Mesothelial cell of epicardium (in vitro differentiated cells): ENCODE measurements at regions not wholly inside any gene's neighbourhood (a gene's known extent, or its start where the extent isn't known, plus 50 kb on each side); places are given as distances from the start of the nearest gene placed in this dataset.

ENCODE experiments used
- DNase-seq, 2 experiments: peaks; one replicate each; pipeline ENCODE4 v3.0.0; 2021; ENCODE audit warnings: low spot score in 2 of 2; ENCODE audit not compliant: unreplicated experiment in 2 of 2
- H3K27ac Mint-ChIP-seq: 2 replicates; pipeline ENCODE4 v1.8.0; 2021; ENCODE audit warnings: mixed read lengths
- H3K27me3 Mint-ChIP-seq: 2 replicates; pipeline ENCODE4 v1.8.0; 2021; ENCODE audit warnings: low read depth, mixed read lengths
- H3K36me3 Mint-ChIP-seq: 2 replicates; pipeline ENCODE4 v1.8.0; 2021; ENCODE audit warnings: mixed read lengths
- H3K4me1 Mint-ChIP-seq: 2 replicates; pipeline ENCODE4 v1.8.0; 2021; ENCODE audit warnings: mixed read lengths
- H3K4me3 Mint-ChIP-seq: 2 replicates; pipeline ENCODE4 v1.8.0; 2021; ENCODE audit warnings: mild to moderate bottlenecking, moderate library complexity, mixed read lengths
- H3K9me3 Mint-ChIP-seq: 2 replicates; pipeline ENCODE4 v1.8.0; 2021; ENCODE audit warnings: mixed read lengths
- TF ChIP-seq, protein P1 (sequence below): fragments of 200-600 bp; sonication (generic); IDR thresholded peaks from one replicate; pipeline ENCODE4 v1.5.0; 2021; ENCODE audit warnings: antibody characterized with exemption; ENCODE audit not compliant: unreplicated experiment

- H3K27me3 Mint-ChIP-seq, result peaks cover 52% of the 10 kb centered on the region
- H3K4me1 Mint-ChIP-seq, result peaks cover 5% of the 10 kb centered on the region
- peaks cover 5% of the 10 kb centered on the region for H3K9me3 Mint-ChIP-seq
- TF ChIP-seq, protein P1, sequence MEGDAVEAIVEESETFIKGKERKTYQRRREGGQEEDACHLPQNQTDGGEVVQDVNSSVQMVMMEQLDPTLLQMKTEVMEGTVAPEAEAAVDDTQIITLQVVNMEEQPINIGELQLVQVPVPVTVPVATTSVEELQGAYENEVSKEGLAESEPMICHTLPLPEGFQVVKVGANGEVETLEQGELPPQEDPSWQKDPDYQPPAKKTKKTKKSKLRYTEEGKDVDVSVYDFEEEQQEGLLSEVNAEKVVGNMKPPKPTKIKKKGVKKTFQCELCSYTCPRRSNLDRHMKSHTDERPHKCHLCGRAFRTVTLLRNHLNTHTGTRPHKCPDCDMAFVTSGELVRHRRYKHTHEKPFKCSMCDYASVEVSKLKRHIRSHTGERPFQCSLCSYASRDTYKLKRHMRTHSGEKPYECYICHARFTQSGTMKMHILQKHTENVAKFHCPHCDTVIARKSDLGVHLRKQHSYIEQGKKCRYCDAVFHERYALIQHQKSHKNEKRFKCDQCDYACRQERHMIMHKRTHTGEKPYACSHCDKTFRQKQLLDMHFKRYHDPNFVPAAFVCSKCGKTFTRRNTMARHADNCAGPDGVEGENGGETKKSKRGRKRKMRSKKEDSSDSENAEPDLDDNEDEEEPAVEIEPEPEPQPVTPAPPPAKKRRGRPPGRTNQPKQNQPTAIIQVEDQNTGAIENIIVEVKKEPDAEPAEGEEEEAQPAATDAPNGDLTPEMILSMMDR, result no peak
- DNase-seq, result no peak
- no peaks in the 10 kb centered on the region for H3K36me3 Mint-ChIP-seq
- no peak overlapping the region for H3K27ac Mint-ChIP-seq
- no peak overlapping the region for H3K4me3 Mint-ChIP-seq
Observed at GRCh38 chr2:19841918-19842693, 59.7 kb downstream of the TTC32 start.

DNA sequence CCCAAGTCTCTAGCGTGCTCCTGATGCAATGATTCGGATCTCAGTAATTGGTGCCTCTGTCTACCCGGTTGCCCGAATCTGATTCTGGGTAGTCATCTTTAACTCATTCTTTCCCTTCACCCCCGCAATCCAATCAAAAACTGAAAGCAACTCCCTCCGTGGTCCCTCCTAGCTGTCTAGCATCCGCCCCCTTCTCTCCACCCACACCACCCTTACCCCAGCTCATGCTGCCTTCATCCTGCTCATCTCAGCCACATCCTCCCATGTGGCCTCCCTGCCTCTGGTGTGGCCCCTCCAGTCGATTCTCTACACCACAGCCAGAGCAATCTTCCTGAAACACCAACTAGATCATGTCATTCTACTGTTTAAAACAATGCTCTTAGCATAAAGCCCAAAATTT lies 62.3 kb downstream of the TTC32 start:
- DNase-seq, result no peak
- TF ChIP-seq, protein P1, result no peak
- Mint-ChIP-seq H3K36me3 (no peaks in the 10 kb centered on the region), H3K27ac (no peak overlapping the region), H3K4me1 (peaks cover 5% of the 10 kb centered on the region), H3K4me3 (no peak overlapping the region), H3K27me3 (peaks cover 38% of the 10 kb centered on the region), H3K9me3 (peaks cover 5% of the 10 kb centered on the region)

DNA sequence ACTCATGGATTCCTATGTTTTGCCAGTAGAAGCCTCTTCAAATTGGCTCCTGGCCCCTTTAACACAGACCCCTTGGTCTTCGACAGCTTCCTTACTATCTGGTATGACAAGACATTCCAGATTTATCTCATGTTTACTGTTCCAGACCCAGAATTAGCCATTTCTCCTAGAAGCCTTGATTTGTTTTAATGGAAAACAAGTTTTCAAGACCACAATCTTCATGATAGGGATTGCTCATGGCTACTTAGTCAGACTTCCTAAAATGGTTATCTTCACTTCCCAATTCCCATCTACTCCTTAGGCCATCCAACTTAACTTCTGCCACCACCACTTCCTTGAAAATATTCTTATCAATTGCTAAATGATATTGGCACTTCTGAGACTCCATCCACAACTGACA lies 63.2 kb downstream of the TTC32 start:
- Mint-ChIP-seq H3K4me3 (no peak overlapping the region), H3K9me3 (peaks cover 5% of the 10 kb centered on the region), H3K27me3 (peaks cover 32% of the 10 kb centered on the region), H3K4me1 (peaks cover 5% of the 10 kb centered on the region), H3K36me3 (no peaks in the 10 kb centered on the region), H3K27ac (no peak overlapping the region)
- TF ChIP-seq, protein P1, result no peak
- DNase-seq, result no peak

DNA sequence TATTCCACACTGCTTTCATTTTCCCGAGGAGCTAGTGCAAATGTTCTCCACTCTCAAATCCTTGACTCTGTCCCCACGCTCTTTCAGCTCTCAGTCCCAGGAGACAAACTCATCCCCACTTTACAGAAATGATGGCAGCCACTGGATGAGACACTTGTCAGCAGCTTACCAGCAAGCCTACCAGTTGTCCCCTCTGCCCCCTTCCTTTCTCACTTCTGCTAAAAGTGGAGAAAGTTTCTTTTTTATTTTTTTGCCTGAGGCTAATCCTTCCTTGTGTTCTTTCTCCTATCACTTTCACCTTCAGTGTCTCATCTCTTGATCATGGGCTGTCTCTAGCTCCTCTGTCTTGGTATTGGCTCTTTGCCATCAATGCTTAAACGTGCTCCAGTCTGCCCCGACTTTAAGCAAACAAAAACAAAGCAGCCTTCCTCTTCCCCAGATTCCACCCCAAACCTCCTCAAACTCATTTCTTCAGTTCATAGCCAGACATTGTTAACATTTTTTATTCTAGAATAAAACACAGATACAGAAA lies 64.5 kb downstream of the TTC32 start:
- Mint-ChIP-seq H3K4me3 (no peak overlapping the region), H3K27me3 (peaks cover 25% of the 10 kb centered on the region), H3K36me3 (no peaks in the 10 kb centered on the region), H3K27ac (no peak overlapping the region), H3K9me3 (peaks cover 5% of the 10 kb centered on the region), H3K4me1 (peaks cover 5% of the 10 kb centered on the region)
- no peak for DNase-seq
- TF ChIP-seq, protein P1, result no peak

- Mint-ChIP-seq H3K4me3 (no peak overlapping the region), H3K4me1 (peaks cover 5% of the 10 kb centered on the region), H3K27ac (no peak overlapping the region), H3K27me3 (peaks cover 22% of the 10 kb centered on the region), H3K36me3 (no peaks in the 10 kb centered on the region), H3K9me3 (peaks cover 5% of the 10 kb centered on the region)
- TF ChIP-seq, protein P1, result no peak
- DNase-seq, result no peak
Observed at GRCh38 chr2:19835781-19836281, 66.0 kb downstream of the TTC32 start.
